GM12878 (cell line): ENCODE measurements at regions not wholly inside any gene's neighbourhood (a gene's known extent, or its start where the extent isn't known, plus 50 kb on each side); places are given as distances from the start of the nearest gene placed in this dataset.

Experiments used
- ATAC-seq: fragments of 200-7000 bp; cut with Tn5 transposase; 3 replicates; pipeline ENCODE4 v1.9.1; 2020; ENCODE audit warnings: mild to moderate bottlenecking, moderate library complexity
- BruUV-seq: library from RNA; stranded (reverse); fragments of 400-500 nt; replicated peaks from 2 replicates; lab custom pipeline; 2021; lab: Mats Ljungman, UMichigan
- CTCF ChIA-PET: fragments of 300-600 bp; sonication (Branson Sonifier 250); formaldehyde crosslinking; extraction: SDS; loops from one replicate; lab custom pipeline; 2021; ENCODE audit warnings: inconsistent platforms; lab: Yijun Ruan, JAX
- POLR2A ChIA-PET: fragments of 350-600 bp; formaldehyde crosslinking; extraction: SDS; loops from one replicate; lab custom pipeline; 2021; ENCODE audit warnings: inconsistent platforms; lab: Charles Lee
- RAD21 ChIA-PET: fragments of 300-600 bp; sonication (Branson Sonifier 250); formaldehyde crosslinking; loops from one replicate; lab custom pipeline; 2023; ENCODE audit warnings: antibody characterized with exemption; ENCODE audit not compliant: unreplicated experiment; lab: Charles Lee
- SMC1A ChIA-PET: fragments of 300-600 bp; sonication (Branson Sonifier 250); formaldehyde crosslinking; loops from one replicate; lab custom pipeline; 2023; ENCODE audit not compliant: unreplicated experiment, uncharacterized antibody; lab: Charles Lee
- DNase-seq: peaks from one replicate; pipeline ENCODE4 v3.0.0-alpha.2; 2011; ENCODE audit warnings: low read depth, low spot score
- FAIRE-seq: peaks from 3 replicates; lab custom pipeline; 2011; peaks lifted over from hg19 to GRCh38; lab: Jason Lieb, UNC
- H2AFZ ChIP-seq: 2 replicates; pipeline ENCODE4 v1.6.0; 2011; ENCODE audit warnings: low read depth, low read length, control low read depth; ENCODE audit not compliant: control insufficient read depth
- H3K27ac ChIP-seq: 2 replicates; pipeline ENCODE4 v1.5.1; 2011; ENCODE audit warnings: control low read depth; ENCODE audit not compliant: control insufficient read depth, insufficient read depth
- H3K27me3 ChIP-seq, 2 experiments: replicated peaks in 1 of 2; 2 replicates each; pipeline versions ENCODE4 v1.6.0 to v1.6.1; 2011; ENCODE audit warnings: low read length in 1 of 2; ENCODE audit not compliant: control insufficient read depth in 2 of 2, insufficient read depth in 2 of 2
- H3K36me3 ChIP-seq, 2 experiments: 2 replicates each; pipeline ENCODE4 v1.5.1; 2011; ENCODE audit warnings: low read length in 1 of 2; ENCODE audit not compliant: control insufficient read depth in 2 of 2, insufficient read depth in 2 of 2
- H3K4me1 ChIP-seq: 2 replicates; pipeline ENCODE4 v1.6.1; 2011; ENCODE audit warnings: mild to moderate bottlenecking, low read length, moderate library complexity, mixed read lengths; ENCODE audit not compliant: control insufficient read depth, insufficient read depth
- H3K4me2 ChIP-seq: 2 replicates; pipeline ENCODE4 v1.6.0; 2011; ENCODE audit warnings: control low read depth; ENCODE audit not compliant: control insufficient read depth, insufficient read depth
- H3K4me3 ChIP-seq: fragments of 200-600 bp; sonication (generic); 2 replicates; pipeline ENCODE4 v1.5.1; 2016
- H3K79me2 ChIP-seq: 2 replicates; pipeline ENCODE4 v1.6.0; 2011; ENCODE audit warnings: low read length; ENCODE audit not compliant: control insufficient read depth, insufficient read depth
- H3K9ac ChIP-seq: 2 replicates; pipeline ENCODE4 v1.8.0; 2011; ENCODE audit warnings: low read length, control low read depth, mixed read lengths; ENCODE audit not compliant: control insufficient read depth, insufficient read depth
- H3K9me3 ChIP-seq: replicated peaks from 3 replicates; pipeline ENCODE4 v1.5.1; 2011; ENCODE audit warnings: mild to moderate bottlenecking, low read length; ENCODE audit not compliant: control insufficient read depth, insufficient read depth
- H4K20me1 ChIP-seq: 2 replicates; pipeline ENCODE4 v1.6.0; 2011; ENCODE audit not compliant: control insufficient read depth, insufficient read depth
- BRCA1 ChIP-seq: IDR thresholded peaks from 2 replicates; pipeline ENCODE4 v1.6.1; 2011; ENCODE audit warnings: low read depth, low read length, improper control_type of control experiment
- CBX5 ChIP-seq: sonication (generic); IDR thresholded peaks from 2 replicates; pipeline ENCODE4 v1.6.1; 2016; ENCODE audit warnings: low read depth, moderate library complexity, mild to moderate bottlenecking, inconsistent platforms
- CHD2 ChIP-seq: IDR thresholded peaks from 2 replicates; pipeline ENCODE4 v1.6.1; 2011; ENCODE audit warnings: low read depth, low read length, improper control_type of control experiment, borderline replicate concordance
- GATAD2B ChIP-seq: fragments of 450-650 bp; conservative IDR thresholded peaks from 2 replicates; pipeline ENCODE4 v1.6.1; 2017; ENCODE audit warnings: low read depth, mild to moderate bottlenecking, moderate library complexity
- IKZF1 ChIP-seq: fragments of 450-650 bp; conservative IDR thresholded peaks from 2 replicates; pipeline ENCODE4 v1.6.1; 2017; ENCODE audit warnings: antibody characterized with exemption, mild to moderate bottlenecking
- IKZF2 ChIP-seq, 2 experiments: fragments of 450-650 bp; IDR thresholded peaks; 2 replicates each; pipeline ENCODE4 v1.6.1; 2017; ENCODE audit warnings: mild to moderate bottlenecking in 2 of 2, moderate library complexity in 2 of 2
- MTA3 ChIP-seq: IDR thresholded peaks from 2 replicates; pipeline ENCODE4 v1.6.1; 2012; ENCODE audit warnings: low read length, inconsistent platforms, borderline replicate concordance
- NFIC ChIP-seq: IDR thresholded peaks from 2 replicates; pipeline ENCODE4 v1.6.1; 2012; ENCODE audit warnings: low read depth, mild to moderate bottlenecking, inconsistent platforms, low read length, moderate library complexity
- PAX5 ChIP-seq: IDR thresholded peaks from 2 replicates; pipeline ENCODE4 v1.6.1; 2011; ENCODE audit warnings: low read depth, low read length, borderline replicate concordance
- RAD21 ChIP-seq: IDR thresholded peaks from 2 replicates; pipeline ENCODE4 v1.6.1; 2011; ENCODE audit warnings: mild to moderate bottlenecking, low read depth, low read length, moderate library complexity; ENCODE audit not compliant: insufficient read depth
- SRF ChIP-seq, 2 experiments: IDR thresholded peaks; 2 replicates each; pipeline ENCODE4 v1.6.1; 2011; ENCODE audit warnings: low read depth in 2 of 2, low read length in 2 of 2, mild to moderate bottlenecking in 1 of 2, moderate library complexity in 1 of 2
- STAT1 ChIP-seq: fragments of 450-650 bp; conservative IDR thresholded peaks from 2 replicates; pipeline ENCODE4 v1.6.1; 2014; ENCODE audit warnings: antibody characterized with exemption, mild to moderate bottlenecking
- TCF12 ChIP-seq: IDR thresholded peaks from 2 replicates; pipeline ENCODE4 v1.6.1; 2011; ENCODE audit warnings: low read depth, mild to moderate bottlenecking, low read length
- ZNF207 ChIP-seq: fragments of 450-650 bp; IDR thresholded peaks from 2 replicates; pipeline ENCODE4 v1.6.1; 2014; ENCODE audit warnings: antibody characterized with exemption, mild to moderate bottlenecking, borderline replicate concordance
- ZNF687 ChIP-seq: fragments of 450-650 bp; IDR thresholded peaks from 2 replicates; pipeline ENCODE4 v1.6.1; 2017; ENCODE audit warnings: mild to moderate bottlenecking, moderate library complexity
- WGBS: methylation state at CpG from one replicate; pipeline ENCODE4 v1.1.6; 2016; ENCODE audit warnings: low lambda C conversion rate; ENCODE audit not compliant: insufficient replicate concordance, insufficient coverage; ENCODE audit errors: missing lambda C conversion rate; 5-methylcytosine and 5-hydroxymethylcytosine counted together
- in situ Hi-C: fragments of 300-500 bp; cut with MboI; formaldehyde crosslinking; loops from 9 replicates; pipeline ENCODE4 v1.14.3; 2018; ENCODE audit warnings: mixed read lengths
- intact Hi-C: fragments of 100-400 bp; cut with micrococcal nuclease; formaldehyde crosslinking; loops from one replicate; pipeline ENCODE4 v1.14.2; 2022; ENCODE audit not compliant: unreplicated experiment
- TF ChIP-seq, protein P1 (sequence below): fragments of 450-650 bp; IDR thresholded peaks from 2 replicates; pipeline ENCODE4 v1.6.1; 2017; ENCODE audit warnings: mild to moderate bottlenecking, low read depth, inconsistent platforms; ENCODE audit not compliant: poor library complexity, severe bottlenecking

GRCh38 chr3:31244929-31245817 is 287.6 kb upstream of the STT3B start:
- H3K36me3 ChIP-seq: no peaks in the 10 kb centered on the region
- peak overlapping the region; percentile 76 for H2AFZ ChIP-seq
- peaks cover 3% of the 10 kb centered on the region; the same call in 1 of the 2 replicates for H3K79me2 ChIP-seq
- peak; percentile 45 for ATAC-seq
- POLR2A ChIA-PET: interaction anchor here (0.7 to 6.9 kb wide), 13 partner anchors 11 to 287 kb away, joined by 3 to 69 read pairs (median 4); partner anchors contain the start of gene STT3B
- H3K4me2 ChIP-seq: peak overlapping the region; percentile 57
- in situ Hi-C loops (loop anchor here (10.0 kb wide), 1 partner anchor 290 kb away; the partner anchor contains the start of gene STT3B), intact Hi-C loops (loop anchor here (1.0 to 10.0 kb wide), 6 partner anchors 18 to 287 kb away; partner anchors contain the start of gene STT3B)
- DNase-seq: no peak
- no peaks in the 10 kb centered on the region for H4K20me1 ChIP-seq
- CTCF ChIA-PET: interaction anchor here (0.6 to 2.5 kb wide), 11 partner anchors 10 to 217 kb away, joined by 3 to 7 read pairs (median 4); no protein-coding TSS in a partner anchor
- BruUV-seq: TSS peak; percentile 71
- H3K4me3 ChIP-seq: 0 out of 2 replicates have a peak overlapping the region, but pooled peaks have one; percentile 10
- SMC1A ChIA-PET: interaction anchor here (0.7 to 13.1 kb wide), 26 partner anchors 8 to 448 kb away, joined by 3 to 378 read pairs (median 4); partner anchors contain the start of gene STT3B
- no peaks in the 10 kb centered on the region for H3K27me3 ChIP-seq
- peak overlapping the region; percentile 83 for H3K27ac ChIP-seq
- H3K9ac ChIP-seq: peak overlapping the region; percentile 49
- FAIRE-seq: peak; percentile 23
- H3K4me1 ChIP-seq: peaks cover 51% of the 10 kb centered on the region
- RAD21 ChIA-PET: interaction anchor here (0.6 to 16.3 kb wide), 13 partner anchors 20 to 715 kb away, joined by 3 to 381 read pairs (median 4); partner anchors contain the start of gene STT3B
- WGBS: 23% methylated on average over 6 of the region's 6 CpGs
- H3K9me3 ChIP-seq: peaks cover 2% of the 10 kb centered on the region; the same call in 1 of the 3 replicates
- TF ChIP-seq PAX5 (peak; percentile 37; the same call in 1 of the 2 replicates), TCF12 (peak; percentile 36; the same call in 1 of the 2 replicates), SRF (IDR thresholded peaks at IDR 0.05; ENCODE audit: low read depth in 2 of 2, low read length in 2 of 2) (no peak), MTA3 (0 out of 2 replicates have a peak, but pooled peaks have one; percentile 40), IKZF2 (IDR thresholded peaks at IDR 0.05) (peak in 1 of 2 experiments; percentile 22; a peak in 1 of 4 replicates), IKZF1 (0 out of 2 replicates have a peak, but pooled peaks have one; percentile 25), NFIC (peak; percentile 79), CBX5 (peak; percentile 38; the same call in 1 of the 2 replicates), ZNF687 (peak; percentile 79), GATAD2B (0 out of 2 replicates have a peak, but pooled peaks have one; percentile 71), STAT1 (no peak), BRCA1 (no peak), RAD21 (peak; percentile 52), ZNF207 (peak; percentile 44; the same call in 1 of the 2 replicates), CHD2 (peak; percentile 51; the same call in 1 of the 2 replicates)
- TF ChIP-seq, protein P1, sequence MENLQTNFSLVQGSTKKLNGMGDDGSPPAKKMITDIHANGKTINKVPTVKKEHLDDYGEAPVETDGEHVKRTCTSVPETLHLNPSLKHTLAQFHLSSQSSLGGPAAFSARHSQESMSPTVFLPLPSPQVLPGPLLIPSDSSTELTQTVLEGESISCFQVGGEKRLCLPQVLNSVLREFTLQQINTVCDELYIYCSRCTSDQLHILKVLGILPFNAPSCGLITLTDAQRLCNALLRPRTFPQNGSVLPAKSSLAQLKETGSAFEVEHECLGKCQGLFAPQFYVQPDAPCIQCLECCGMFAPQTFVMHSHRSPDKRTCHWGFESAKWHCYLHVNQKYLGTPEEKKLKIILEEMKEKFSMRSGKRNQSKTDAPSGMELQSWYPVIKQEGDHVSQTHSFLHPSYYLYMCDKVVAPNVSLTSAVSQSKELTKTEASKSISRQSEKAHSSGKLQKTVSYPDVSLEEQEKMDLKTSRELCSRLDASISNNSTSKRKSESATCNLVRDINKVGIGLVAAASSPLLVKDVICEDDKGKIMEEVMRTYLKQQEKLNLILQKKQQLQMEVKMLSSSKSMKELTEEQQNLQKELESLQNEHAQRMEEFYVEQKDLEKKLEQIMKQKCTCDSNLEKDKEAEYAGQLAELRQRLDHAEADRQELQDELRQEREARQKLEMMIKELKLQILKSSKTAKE: peak; percentile 23
